ENCODE measurements at regions not wholly inside any gene's neighbourhood (a gene's known extent, or its start where the extent isn't known, plus 50 kb on each side); places are given as distances from the start of the nearest gene placed in this dataset.
A peak's percentile ranks its signal among the peaks of the same experiment; 100 is the strongest.
"Not testable (repeated sequence)": the region's sequence is repeated elsewhere in the genome, so short reads cannot be mapped to it uniquely, and the experiment has no call there.

- in situ Hi-C loops (cut with HindIII; ENCODE audit: low pct_unique_long_range_greater_than_20kb, low sequenced_read_pairs) = no loop called here
- no peak for DNase-seq (ENCODE audit: low read depth)
Observed at GRCh38 chr3:26280517-26280916, 342.1 kb upstream of the LRRC3B start.

GRCh38 chr3:26281284-26281985 lies 341.1 kb upstream of the LRRC3B start:
- in situ Hi-C loops (cut with HindIII; ENCODE audit: low pct_unique_long_range_greater_than_20kb, low sequenced_read_pairs) = no loop called here
- DNase-seq (ENCODE audit: low read depth) = peak; percentile 1

GRCh38 chr3:26284503-26284902 lies 338.1 kb upstream of the LRRC3B start:
- DNase-seq (ENCODE audit: low read depth); in situ Hi-C loops (cut with HindIII; ENCODE audit: low pct_unique_long_range_greater_than_20kb, low sequenced_read_pairs): not testable (repeated sequence)

- in situ Hi-C loops (cut with HindIII; ENCODE audit: low pct_unique_long_range_greater_than_20kb, low sequenced_read_pairs) = no loop called here
- no peak for DNase-seq (ENCODE audit: low read depth)
Observed at GRCh38 chr3:26291840-26292239, 330.7 kb upstream of the LRRC3B start.

GRCh38 chr3:26292780-26293179 lies 329.8 kb upstream of the LRRC3B start:
- in situ Hi-C loops (cut with HindIII; ENCODE audit: low pct_unique_long_range_greater_than_20kb, low sequenced_read_pairs) = no loop called here
- DNase-seq (ENCODE audit: low read depth) = no peak

GRCh38 chr3:26293329-26293844 lies 329.2 kb upstream of the LRRC3B start:
- DNase-seq (ENCODE audit: low read depth) = no peak
- in situ Hi-C loops (cut with HindIII; ENCODE audit: low pct_unique_long_range_greater_than_20kb, low sequenced_read_pairs) = no loop called here

- in situ Hi-C loops (cut with HindIII; ENCODE audit: low pct_unique_long_range_greater_than_20kb, low sequenced_read_pairs) = no loop called here
- no peak for DNase-seq (ENCODE audit: low read depth)
Observed at GRCh38 chr3:26307192-26307591, 315.4 kb upstream of the LRRC3B start.

- in situ Hi-C loops (cut with HindIII; ENCODE audit: low pct_unique_long_range_greater_than_20kb, low sequenced_read_pairs) = no loop called here
- no peak for DNase-seq (ENCODE audit: low read depth)
Observed at GRCh38 chr3:26307787-26308186, 314.8 kb upstream of the LRRC3B start.

- in situ Hi-C loops (cut with HindIII; ENCODE audit: low pct_unique_long_range_greater_than_20kb, low sequenced_read_pairs) = no loop called here
- no peak for DNase-seq (ENCODE audit: low read depth)
Observed at GRCh38 chr3:26308454-26308853, 314.1 kb upstream of the LRRC3B start.

GRCh38 chr3:26309536-26309935 lies 313.0 kb upstream of the LRRC3B start:
- peak; percentile 57 for DNase-seq (ENCODE audit: low read depth)
- in situ Hi-C loops (cut with HindIII; ENCODE audit: low pct_unique_long_range_greater_than_20kb, low sequenced_read_pairs) = not testable (repeated sequence)

- in situ Hi-C loops (cut with HindIII; ENCODE audit: low pct_unique_long_range_greater_than_20kb, low sequenced_read_pairs) = no loop called here
- no peak for DNase-seq (ENCODE audit: low read depth)
Observed at GRCh38 chr3:26312816-26313215, 309.8 kb upstream of the LRRC3B start.

GRCh38 chr3:26316472-26316871 lies 306.1 kb upstream of the LRRC3B start:
- in situ Hi-C loops (cut with HindIII; ENCODE audit: low pct_unique_long_range_greater_than_20kb, low sequenced_read_pairs) = no loop called here
- no peak for DNase-seq (ENCODE audit: low read depth)

GRCh38 chr3:26323741-26324140 lies 298.8 kb upstream of the LRRC3B start:
- in situ Hi-C loops (cut with HindIII; ENCODE audit: low pct_unique_long_range_greater_than_20kb, low sequenced_read_pairs); DNase-seq (ENCODE audit: low read depth): not testable (repeated sequence)

- no peak for DNase-seq (ENCODE audit: low read depth)
- in situ Hi-C loops (cut with HindIII; ENCODE audit: low pct_unique_long_range_greater_than_20kb, low sequenced_read_pairs) = no loop called here
Observed at GRCh38 chr3:26340001-26340400, 282.6 kb upstream of the LRRC3B start.

GRCh38 chr3:26343647-26344046 lies 278.9 kb upstream of the LRRC3B start:
- in situ Hi-C loops (cut with HindIII; ENCODE audit: low pct_unique_long_range_greater_than_20kb, low sequenced_read_pairs) = no loop called here

GRCh38 chr3:26345613-26346012 lies 277.0 kb upstream of the LRRC3B start:
- in situ Hi-C loops (cut with HindIII; ENCODE audit: low pct_unique_long_range_greater_than_20kb, low sequenced_read_pairs) = no loop called here
- DNase-seq (ENCODE audit: low read depth) = no peak

More at GRCh38 chr3:26343647-26344046, 278.9 kb upstream of the LRRC3B start:
- DNase-seq (ENCODE audit: low read depth) = no peak

GRCh38 chr3:26346497-26346896 lies 276.1 kb upstream of the LRRC3B start:
- in situ Hi-C loops (cut with HindIII; ENCODE audit: low pct_unique_long_range_greater_than_20kb, low sequenced_read_pairs) = no loop called here
- no peak for DNase-seq (ENCODE audit: low read depth)

- in situ Hi-C loops (cut with HindIII; ENCODE audit: low pct_unique_long_range_greater_than_20kb, low sequenced_read_pairs) = no loop called here
Observed at GRCh38 chr3:26347150-26347549, 275.4 kb upstream of the LRRC3B start.

GRCh38 chr3:26350853-26351252 lies 271.7 kb upstream of the LRRC3B start:
- DNase-seq (ENCODE audit: low read depth) = no peak
- in situ Hi-C loops (cut with HindIII; ENCODE audit: low pct_unique_long_range_greater_than_20kb, low sequenced_read_pairs) = no loop called here

More at GRCh38 chr3:26347150-26347549, 275.4 kb upstream of the LRRC3B start:
- DNase-seq (ENCODE audit: low read depth) = no peak

- in situ Hi-C loops (cut with HindIII; ENCODE audit: low pct_unique_long_range_greater_than_20kb, low sequenced_read_pairs) = no loop called here
- DNase-seq (ENCODE audit: low read depth) = no peak
Observed at GRCh38 chr3:26353097-26353496, 269.5 kb upstream of the LRRC3B start.
